Pancreas (tissue), 10 donors: ENCODE measurements at regions not wholly inside any gene's neighbourhood (a gene's known extent, or its start where the extent isn't known, plus 50 kb on each side); places are given as distances from the start of the nearest gene placed in this dataset.

Experiments used
- ATAC-seq, 4 donors: fragments of 200-7000 bp; cut with Tn5 transposase; one replicate each; pipeline versions ENCODE4 v1.8.0 to v1.9.1; 2020; ENCODE audit warnings: mild to moderate bottlenecking in 4 of 4, moderate library complexity in 4 of 4
- DNase-seq, 6 donors: peaks; one replicate each; pipeline ENCODE4 v3.0.0-alpha.2; 2020
- FAIRE-seq: peaks from 2 replicates; lab custom pipeline; 2012; peaks lifted over from hg19 to GRCh38; lab: Jason Lieb, UNC
- H3K27ac ChIP-seq, 4 donors: fragments of 200-600 bp; sonication (generic); 1 replicate in 3 of 4; 2 replicates in 1 of 4; pipeline versions ENCODE4 v1.5.0 to v1.8.0; 2020
- H3K27me3 ChIP-seq, 4 donors: fragments of 200-600 bp; one replicate each; pipeline ENCODE4 v1.8.0; 2021
- H3K36me3 ChIP-seq, 3 donors: fragments of 200-600 bp; sonication (generic) in 1 of 3; one replicate each; pipeline versions ENCODE4 v1.5.0 to v1.8.0; 2020 to 2021
- H3K4me1 ChIP-seq, 3 donors: fragments of 200-600 bp; one replicate each; pipeline ENCODE4 v1.8.0; 2021
- H3K4me3 ChIP-seq, 4 donors: fragments of 200-600 bp; sonication (generic) in 2 of 4; one replicate each; pipeline versions ENCODE4 v1.5.0 to v1.8.0; 2020 to 2021
- H3K9me3 ChIP-seq, 4 donors: fragments of 200-600 bp; one replicate each; pipeline ENCODE4 v1.8.0; 2021
- CTCF ChIP-seq, 4 donors: fragments of 200-600 bp; sonication (generic) in 3 of 4; IDR thresholded peaks; one replicate each; pipeline versions ENCODE4 v1.5.0 to v1.8.0; 2021; ENCODE audit warnings: antibody characterized with exemption in 4 of 4
- WGBS, 2 donors: extraction: QIAGEN DNeasy Blood & Tissue Kit; methylation state at CpG; one replicate each; pipeline ENCODE4 v1.1.7; 2013; 5-methylcytosine and 5-hydroxymethylcytosine counted together
- intact Hi-C, 3 donors: fragments of 100-400 bp; cut with DNase I; formaldehyde crosslinking; loops; one replicate each; pipeline versions ENCODE4 v1.11.1 to v1.14.2; 2022
- donor health status: healthy with polysubstance abuse.
- donor health status: DM: no; HTN: no; CAD: no; lungs with moderate emphysema.
- donor health status: DM: no; HTN: no; CAD: no.
- donor health status: control.
- donor health status: control.
- donor health status: Bipolar disorder and iron deficiency.
- donor health status: DM: yes; HTN: yes; CAD: no.
- donor health status: DM: no; HTN: no; CAD: no.
- donor health status: DM: no; HTN: no; CAD: no.
- donor health status: DM: yes; HTN: yes; CAD: no.

GRCh38 chr2:59711121-59711520 is 842.3 kb downstream of the BCL11A start:
- Histone ChIP-seq H3K36me3 (no peaks in the 10 kb centered on the region), H3K27ac (no peak overlapping the region), H3K4me1 (no peaks in the 10 kb centered on the region), H3K9me3 (no peaks in the 10 kb centered on the region), H3K27me3 (no peaks in the 10 kb centered on the region), H3K4me3 (no peak overlapping the region)
- no peak for FAIRE-seq
- no peak for ATAC-seq
- TF ChIP-seq CTCF (IDR thresholded peaks at IDR 0.05): no peak
- intact Hi-C loops: no loop called here
- DNase-seq: no peak

GRCh38 chr2:59706729-59707128 is 846.7 kb downstream of the BCL11A start:
- Histone ChIP-seq H3K4me1 (no peaks in the 10 kb centered on the region), H3K9me3 (no peaks in the 10 kb centered on the region), H3K36me3 (no peaks in the 10 kb centered on the region), H3K27me3 (no peaks in the 10 kb centered on the region), H3K27ac (no peak overlapping the region), H3K4me3 (no peak overlapping the region)
- FAIRE-seq (no peak), ATAC-seq (no peak), DNase-seq (no peak)
- WGBS, 2 donors: 84 to 87% methylated on average over 4 of the region's 4 CpGs
- no peak for TF ChIP-seq CTCF (IDR thresholded peaks at IDR 0.05)
- intact Hi-C loops: no loop called here

- DNase-seq (no peak), FAIRE-seq (no peak), ATAC-seq (no peak)
- no peaks in the 10 kb centered on the region for H3K9me3 ChIP-seq
- intact Hi-C loops: no loop called here
- H3K27ac ChIP-seq: no peak overlapping the region
- WGBS, 2 donors: 68 to 74% methylated on average over 1 of the region's 1 CpG
- H3K4me1 ChIP-seq: no peaks in the 10 kb centered on the region
- no peak for TF ChIP-seq CTCF (IDR thresholded peaks at IDR 0.05)
- H3K36me3 ChIP-seq: no peaks in the 10 kb centered on the region
- H3K27me3 ChIP-seq: no peaks in the 10 kb centered on the region
- H3K4me3 ChIP-seq: no peak overlapping the region
These were observed 849.7 kb downstream of the BCL11A start for GRCh38 chr2:59703796-59704195.

- FAIRE-seq: no peak
- Histone ChIP-seq H3K4me3 (no peak overlapping the region), H3K27ac (no peak overlapping the region), H3K27me3 (no peaks in the 10 kb centered on the region), H3K36me3 (no peaks in the 10 kb centered on the region), H3K9me3 (no peaks in the 10 kb centered on the region), H3K4me1 (no peaks in the 10 kb centered on the region)
- TF ChIP-seq CTCF (IDR thresholded peaks at IDR 0.05): no peak
- no peak for DNase-seq
- 63 to 73% methylated on average over 1 of the region's 1 CpG for WGBS, 2 donors
- no peak for ATAC-seq
- intact Hi-C loops: no loop called here
These were observed 851.4 kb downstream of the BCL11A start for GRCh38 chr2:59702026-59702425.

GRCh38 chr2:59701271-59701994 is 852.0 kb downstream of the BCL11A start:
- H3K27me3 ChIP-seq: no peaks in the 10 kb centered on the region
- H3K36me3 ChIP-seq: no peaks in the 10 kb centered on the region
- ATAC-seq (no peak), FAIRE-seq (no peak), DNase-seq (no peak)
- no peak overlapping the region for H3K4me3 ChIP-seq
- H3K9me3 ChIP-seq: no peaks in the 10 kb centered on the region
- TF ChIP-seq CTCF (IDR thresholded peaks at IDR 0.05): no peak
- no peaks in the 10 kb centered on the region for H3K4me1 ChIP-seq
- intact Hi-C loops: no loop called here
- 61 to 77% methylated on average over 3 of the region's 3 CpGs for WGBS, 2 donors
- no peak overlapping the region for H3K27ac ChIP-seq
